Keratinocyte (primary cell): ENCODE measurements at regions not wholly inside any gene's neighbourhood (a gene's known extent, or its start where the extent isn't known, plus 50 kb on each side); places are given as distances from the start of the nearest gene placed in this dataset.

ENCODE experiments used
- DNase-seq: peaks from one replicate; pipeline ENCODE4 v3.0.0-alpha.2; 2011; ENCODE audit warnings: low read depth, missing footprints, low spot score
- FAIRE-seq: peaks from 2 replicates; lab custom pipeline; 2011; peaks lifted over from hg19 to GRCh38; lab: Jason Lieb, UNC
- H2AFZ ChIP-seq: 2 replicates; pipeline ENCODE4 v1.6.0; 2012; ENCODE audit warnings: low read length, control low read depth, inconsistent platforms; ENCODE audit not compliant: control insufficient read depth
- H3K27ac ChIP-seq: 2 replicates; pipeline ENCODE4 v1.5.1; 2011; ENCODE audit warnings: low read length; ENCODE audit not compliant: control insufficient read depth, insufficient read depth
- H3K27me3 ChIP-seq: 3 replicates; pipeline ENCODE4 v1.6.0; 2011; ENCODE audit warnings: low read length; ENCODE audit not compliant: control insufficient read depth, insufficient read depth; ENCODE audit errors: extremely low read depth
- H3K36me3 ChIP-seq, 2 experiments: 2 replicates in 1 of 2; 3 replicates in 1 of 2; pipeline ENCODE4 v1.5.1; 2011; ENCODE audit warnings: low read length in 2 of 2, mild to moderate bottlenecking in 1 of 2; ENCODE audit not compliant: control insufficient read depth in 2 of 2, insufficient read depth in 2 of 2; ENCODE audit errors: extremely low read depth in 1 of 2
- H3K4me1 ChIP-seq: 3 replicates; pipeline ENCODE4 v1.5.1; 2011; ENCODE audit warnings: low read length; ENCODE audit not compliant: control insufficient read depth, insufficient read depth; ENCODE audit errors: extremely low read depth
- H3K4me2 ChIP-seq: 3 replicates; pipeline ENCODE4 v1.6.0; 2011; ENCODE audit warnings: low read depth, low read length; ENCODE audit not compliant: control insufficient read depth, insufficient read depth; ENCODE audit errors: extremely low read depth
- H3K4me3 ChIP-seq, 3 experiments: fragments of 200-600 bp in 1 of 3; sonication (generic) in 1 of 3; 2 replicates in 2 of 3; 3 replicates in 1 of 3; pipeline ENCODE4 v1.5.1; 2011 to 2016; ENCODE audit warnings: low read length in 3 of 3, mild to moderate bottlenecking in 3 of 3, control low read depth in 2 of 3, inconsistent platforms in 1 of 3, low read depth in 1 of 3, mixed read lengths in 1 of 3, mixed run types in 1 of 3, moderate library complexity in 1 of 3; ENCODE audit not compliant: control insufficient read depth in 2 of 3, insufficient read depth in 2 of 3; ENCODE audit errors: extremely low read depth in 1 of 3
- H3K79me2 ChIP-seq: 2 replicates; pipeline ENCODE4 v1.6.0; 2012; ENCODE audit warnings: low read length; ENCODE audit not compliant: control insufficient read depth, insufficient read depth
- H3K9ac ChIP-seq: 3 replicates; pipeline ENCODE4 v1.6.0; 2011; ENCODE audit warnings: low read length; ENCODE audit not compliant: control insufficient read depth, insufficient read depth; ENCODE audit errors: extremely low read depth
- H3K9me1 ChIP-seq: 3 replicates; pipeline ENCODE4 v1.6.0; 2011; ENCODE audit warnings: low read length; ENCODE audit not compliant: control insufficient read depth, insufficient read depth; ENCODE audit errors: extremely low read depth
- H3K9me3 ChIP-seq: 2 replicates; pipeline ENCODE4 v1.5.1; 2012; ENCODE audit warnings: low read depth, low read length; ENCODE audit not compliant: control insufficient read depth
- H4K20me1 ChIP-seq: 3 replicates; pipeline ENCODE4 v1.6.0; 2011; ENCODE audit warnings: low read length; ENCODE audit not compliant: control insufficient read depth, insufficient read depth; ENCODE audit errors: extremely low read depth
- EZH2 ChIP-seq: IDR thresholded peaks from one replicate; pipeline ENCODE4 v1.6.1; 2012; ENCODE audit warnings: inconsistent platforms, mild to moderate bottlenecking, low read length, moderate library complexity
- dilution Hi-C: fragments of 300-500 bp; cut with MboI; formaldehyde crosslinking; loops from one replicate; pipeline ENCODE4 v1.7.0; 2020; ENCODE audit warnings: low sequenced_read_pairs; ENCODE audit not compliant: extremely low pct_ligation_motif_present
- TF ChIP-seq, protein P1 (sequence below), 3 experiments: IDR thresholded peaks in 1 of 3; conservative IDR thresholded peaks in 1 of 3; optimal IDR thresholded peaks in 1 of 3; 2 replicates in 2 of 3; 3 replicates in 1 of 3; pipeline versions ENCODE3 to v1.5.1; 2011; ENCODE audit warnings: low read length in 3 of 3, mild to moderate bottlenecking in 3 of 3, moderate library complexity in 2 of 3, control low read depth in 1 of 3, inconsistent platforms in 1 of 3; ENCODE audit not compliant: insufficient read depth in 2 of 3; ENCODE audit errors: extremely low read depth in 1 of 3

DNA sequence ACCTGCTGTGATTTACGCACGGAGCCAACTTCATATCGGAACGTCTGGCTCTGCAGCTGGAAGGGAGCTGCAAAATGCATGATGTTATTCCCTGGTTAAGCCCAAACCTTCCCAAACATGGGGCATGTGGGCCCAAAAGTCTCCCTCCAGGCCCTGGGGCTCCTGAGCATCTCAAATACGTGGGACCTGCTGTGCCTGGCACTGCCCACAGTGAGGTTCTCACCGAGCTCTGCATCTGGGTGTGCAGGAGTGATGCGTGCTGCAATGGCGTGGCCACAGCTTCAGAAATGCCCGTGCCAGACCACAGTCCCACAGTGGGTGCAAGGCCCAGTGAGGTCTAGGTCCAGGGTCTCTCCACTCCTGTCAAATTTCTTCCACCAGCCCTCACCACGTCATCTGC lies 503.3 kb downstream of the EIPR1 start:
- Histone ChIP-seq H3K9me3 (no peaks in the 10 kb centered on the region), H3K36me3 (no peaks in the 10 kb centered on the region), H3K4me2 (no peak overlapping the region), H3K27ac (no peak overlapping the region), H3K9me1 (no peaks in the 10 kb centered on the region), H2AFZ (no peak overlapping the region), H3K4me1 (no peaks in the 10 kb centered on the region), H4K20me1 (no peaks in the 10 kb centered on the region), H3K79me2 (no peaks in the 10 kb centered on the region), H3K27me3 (peaks cover 9% of the 10 kb centered on the region), H3K9ac (no peak overlapping the region), H3K4me3 (no peak overlapping the region)
- no peak for TF ChIP-seq EZH2
- TF ChIP-seq, protein P1, sequence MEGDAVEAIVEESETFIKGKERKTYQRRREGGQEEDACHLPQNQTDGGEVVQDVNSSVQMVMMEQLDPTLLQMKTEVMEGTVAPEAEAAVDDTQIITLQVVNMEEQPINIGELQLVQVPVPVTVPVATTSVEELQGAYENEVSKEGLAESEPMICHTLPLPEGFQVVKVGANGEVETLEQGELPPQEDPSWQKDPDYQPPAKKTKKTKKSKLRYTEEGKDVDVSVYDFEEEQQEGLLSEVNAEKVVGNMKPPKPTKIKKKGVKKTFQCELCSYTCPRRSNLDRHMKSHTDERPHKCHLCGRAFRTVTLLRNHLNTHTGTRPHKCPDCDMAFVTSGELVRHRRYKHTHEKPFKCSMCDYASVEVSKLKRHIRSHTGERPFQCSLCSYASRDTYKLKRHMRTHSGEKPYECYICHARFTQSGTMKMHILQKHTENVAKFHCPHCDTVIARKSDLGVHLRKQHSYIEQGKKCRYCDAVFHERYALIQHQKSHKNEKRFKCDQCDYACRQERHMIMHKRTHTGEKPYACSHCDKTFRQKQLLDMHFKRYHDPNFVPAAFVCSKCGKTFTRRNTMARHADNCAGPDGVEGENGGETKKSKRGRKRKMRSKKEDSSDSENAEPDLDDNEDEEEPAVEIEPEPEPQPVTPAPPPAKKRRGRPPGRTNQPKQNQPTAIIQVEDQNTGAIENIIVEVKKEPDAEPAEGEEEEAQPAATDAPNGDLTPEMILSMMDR (optimal IDR thresholded peaks at IDR 0.05 in 1 of 3, IDR thresholded peaks at IDR 0.05 in 1 of 3, conservative IDR thresholded peaks at IDR 0.05 in 1 of 3; ENCODE audit: extremely low read depth in 1 of 3, insufficient read depth in 2 of 3, low read length in 3 of 3): no peak
- FAIRE-seq (no peak), DNase-seq (no peak)
- dilution Hi-C loops: no loop called here

- H3K36me3 ChIP-seq: no peaks in the 10 kb centered on the region
- no peak overlapping the region for H3K4me2 ChIP-seq
- H3K27ac ChIP-seq: no peak overlapping the region
- no peak for DNase-seq
- H3K4me3 ChIP-seq: no peak overlapping the region
- FAIRE-seq: no peak
- no peak overlapping the region for H2AFZ ChIP-seq
- H3K9ac ChIP-seq: no peak overlapping the region
- dilution Hi-C loops: no loop called here
- TF ChIP-seq EZH2: no peak
- TF ChIP-seq, protein P1 (optimal IDR thresholded peaks at IDR 0.05 in 1 of 3, IDR thresholded peaks at IDR 0.05 in 1 of 3, conservative IDR thresholded peaks at IDR 0.05 in 1 of 3; ENCODE audit: extremely low read depth in 1 of 3, insufficient read depth in 2 of 3, low read length in 3 of 3): no peak
- no peaks in the 10 kb centered on the region for H4K20me1 ChIP-seq
- no peaks in the 10 kb centered on the region for H3K9me1 ChIP-seq
- H3K4me1 ChIP-seq: no peaks in the 10 kb centered on the region
- H3K79me2 ChIP-seq: no peaks in the 10 kb centered on the region
- peaks cover 9% of the 10 kb centered on the region for H3K27me3 ChIP-seq
- no peaks in the 10 kb centered on the region for H3K9me3 ChIP-seq
Observed at GRCh38 chr2:2873450-2873811, 504.2 kb downstream of the EIPR1 start.
